NCI-H1105 treated with DMSO at 0.1 percent for 48 hours (cell line): ENCODE measurements at regions not wholly inside any gene's neighbourhood (a gene's known extent, or its start where the extent isn't known, plus 50 kb on each side); places are given as distances from the start of the nearest gene placed in this dataset.

Experiments used
- DNase-seq: peaks from one replicate; lab custom pipeline; 2025; lab: John Stamatoyannopoulos, UW

GRCh38 chr1:194159941-194160340 is 973.5 kb upstream of the B3GALT2 start:
- no peak for DNase-seq

- DNase-seq = no peak
Observed at GRCh38 chr1:194155962-194156361, 969.5 kb upstream of the B3GALT2 start.

- DNase-seq = no peak
Observed at GRCh38 chr1:194151056-194151455, 964.6 kb upstream of the B3GALT2 start.

- DNase-seq = no peak
Observed at GRCh38 chr1:194150242-194150641, 963.8 kb upstream of the B3GALT2 start.

GRCh38 chr1:194133152-194133551 is 946.7 kb upstream of the B3GALT2 start:
- DNase-seq = no peak

- DNase-seq = no peak
Observed at GRCh38 chr1:194118086-194118485, 931.7 kb upstream of the B3GALT2 start.

- no peak for DNase-seq
Observed at GRCh38 chr1:194117582-194117981, 931.2 kb upstream of the B3GALT2 start.

GRCh38 chr1:194114288-194114687 is 927.9 kb upstream of the B3GALT2 start:
- DNase-seq = no peak

GRCh38 chr1:194105381-194105780 is 919.0 kb upstream of the B3GALT2 start:
- no peak for DNase-seq

GRCh38 chr1:194104247-194104844 is 917.9 kb upstream of the B3GALT2 start:
- DNase-seq = no peak

- DNase-seq = no peak
Observed at GRCh38 chr1:194103516-194104246, 917.3 kb upstream of the B3GALT2 start.

- no peak for DNase-seq
Observed at GRCh38 chr1:194103101-194103500, 916.7 kb upstream of the B3GALT2 start.

GRCh38 chr1:194102607-194103006 is 916.2 kb upstream of the B3GALT2 start:
- DNase-seq = no peak

GRCh38 chr1:194084755-194085154 is 898.3 kb upstream of the B3GALT2 start:
- DNase-seq = no peak

GRCh38 chr1:194081444-194081843 is 895.0 kb upstream of the B3GALT2 start:
- no peak for DNase-seq

GRCh38 chr1:194080826-194081225 is 894.4 kb upstream of the B3GALT2 start:
- DNase-seq = no peak

- no peak for DNase-seq
Observed at GRCh38 chr1:194078765-194079164, 892.4 kb upstream of the B3GALT2 start.

GRCh38 chr1:194076646-194077045 is 890.2 kb upstream of the B3GALT2 start:
- no peak for DNase-seq

- no peak for DNase-seq
Observed at GRCh38 chr1:194073833-194074232, 887.4 kb upstream of the B3GALT2 start.

GRCh38 chr1:194071205-194071604 is 884.8 kb upstream of the B3GALT2 start:
- DNase-seq = no peak

GRCh38 chr1:194069831-194070218 is 883.4 kb upstream of the B3GALT2 start:
- DNase-seq = no peak

- no peak for DNase-seq
Observed at GRCh38 chr1:194069168-194069830, 882.9 kb upstream of the B3GALT2 start.

- no peak for DNase-seq
Observed at GRCh38 chr1:194068446-194069167, 882.2 kb upstream of the B3GALT2 start.
